GM12872 (cell line): ENCODE measurements at regions not wholly inside any gene's neighbourhood (a gene's known extent, or its start where the extent isn't known, plus 50 kb on each side); places are given as distances from the start of the nearest gene placed in this dataset.

ENCODE experiments used
- CTCF ChIP-seq: IDR thresholded peaks from 3 replicates; pipeline ENCODE4 v1.5.1; 2011; ENCODE audit warnings: low read depth, mild to moderate bottlenecking, low read length, moderate library complexity; ENCODE audit not compliant: insufficient read depth

GRCh38 chr6:128597956-128598355 lies 77.6 kb upstream of the PTPRK start:
- no peak for TF ChIP-seq CTCF

GRCh38 chr6:128597004-128597403 lies 76.6 kb upstream of the PTPRK start:
- no peak for TF ChIP-seq CTCF

- no peak for TF ChIP-seq CTCF
These were observed 75.1 kb upstream of the PTPRK start for GRCh38 chr6:128595544-128595943.

GRCh38 chr6:128586095-128586494 lies 65.7 kb upstream of the PTPRK start:
- no peak for TF ChIP-seq CTCF

- TF ChIP-seq CTCF: no peak
These were observed 60.1 kb upstream of the PTPRK start for GRCh38 chr6:128580224-128581110.

- no peak for TF ChIP-seq CTCF
These were observed 54.0 kb upstream of the PTPRK start for GRCh38 chr6:128574402-128574801.

- no peak for TF ChIP-seq CTCF
These were observed 52.6 kb upstream of the PTPRK start for GRCh38 chr6:128573036-128573435.

GRCh38 chr6:128572294-128572693 lies 51.9 kb upstream of the PTPRK start:
- no peak for TF ChIP-seq CTCF
